HG03025 (cell line): ENCODE measurements at regions not wholly inside any gene's neighbourhood (a gene's known extent, or its start where the extent isn't known, plus 50 kb on each side); places are given as distances from the start of the nearest gene placed in this dataset.

Source experiments
- ATAC-seq: cut with Tn5 transposase; IDR thresholded peaks from one replicate; pipeline ENCODE4 v1.9.1; 2021; ENCODE audit warnings: mild to moderate bottlenecking, moderate library complexity; ENCODE audit not compliant: unreplicated experiment, low FRiP score

DNA sequence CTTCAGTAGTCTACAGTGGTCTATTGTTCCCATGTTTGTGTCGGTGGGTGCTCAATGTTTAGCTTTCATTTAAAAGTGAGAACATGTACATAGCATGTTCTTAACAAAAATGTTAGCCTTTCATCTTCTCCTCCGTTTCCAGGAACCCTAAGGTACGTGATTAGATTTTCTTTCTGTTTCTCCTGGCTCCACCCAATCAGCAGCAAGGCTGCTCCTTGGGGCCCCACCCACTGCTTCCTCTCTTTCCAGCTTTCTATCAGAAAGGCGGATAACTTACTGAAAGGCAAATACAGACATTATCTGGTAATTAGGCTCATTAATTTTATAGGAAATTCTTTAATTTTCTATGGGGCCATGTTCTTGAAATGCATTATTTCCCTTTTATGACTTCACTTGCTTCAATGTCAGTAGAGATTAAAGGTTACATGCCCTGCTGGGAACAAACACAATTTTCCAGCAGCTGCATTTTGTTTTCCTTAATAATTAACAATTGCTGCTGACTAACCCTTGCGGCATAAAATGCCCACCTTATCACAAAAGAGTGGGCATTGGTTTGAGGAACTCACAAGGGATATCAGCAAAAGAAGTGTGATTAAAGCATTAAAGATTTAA is 324.9 kb upstream of the SNX7 start:
- no peak for ATAC-seq

- ATAC-seq = no peak
Measured at GRCh38 chr1:98333936-98334335, 327.6 kb upstream of the SNX7 start.

- no peak for ATAC-seq
Measured at GRCh38 chr1:98333406-98333805, 328.1 kb upstream of the SNX7 start.

- ATAC-seq = no peak
Measured at GRCh38 chr1:98331718-98332311, 329.7 kb upstream of the SNX7 start.

GRCh38 chr1:98331243-98331642 is 330.3 kb upstream of the SNX7 start:
- ATAC-seq = no peak

DNA sequence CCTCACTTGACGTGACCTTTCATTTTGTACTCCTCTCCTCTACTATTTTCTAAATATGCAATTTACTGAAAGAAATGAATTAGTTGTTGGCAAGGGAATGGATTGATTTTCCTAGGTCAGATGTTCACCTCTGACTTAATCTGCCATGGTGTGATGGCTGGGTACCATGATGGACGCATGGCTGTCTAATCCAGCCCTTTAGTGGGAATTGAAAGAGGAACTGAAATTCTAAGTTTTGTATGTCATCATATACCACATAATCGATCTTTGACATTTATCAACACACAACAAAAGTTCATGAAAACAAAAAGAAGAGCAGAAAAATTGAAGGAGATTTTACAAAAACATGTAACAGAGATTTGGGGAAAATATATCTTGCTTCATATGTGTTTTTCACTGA is 331.3 kb upstream of the SNX7 start:
- no peak for ATAC-seq

- no peak for ATAC-seq
Measured at GRCh38 chr1:98328855-98329254, 332.7 kb upstream of the SNX7 start.

- ATAC-seq = no peak
Measured at GRCh38 chr1:98327220-98327861, 334.2 kb upstream of the SNX7 start.

- no peak for ATAC-seq
Measured at GRCh38 chr1:98325646-98326440, 335.7 kb upstream of the SNX7 start.

GRCh38 chr1:98323906-98324358 is 337.6 kb upstream of the SNX7 start:
- no peak for ATAC-seq

- ATAC-seq = no peak
Measured at GRCh38 chr1:98323388-98323787, 338.1 kb upstream of the SNX7 start.

GRCh38 chr1:98322966-98323365 is 338.6 kb upstream of the SNX7 start:
- no peak for ATAC-seq

GRCh38 chr1:98322086-98322485 is 339.4 kb upstream of the SNX7 start:
- ATAC-seq = no peak

- no peak for ATAC-seq
Measured at GRCh38 chr1:98321191-98321590, 340.3 kb upstream of the SNX7 start.

DNA sequence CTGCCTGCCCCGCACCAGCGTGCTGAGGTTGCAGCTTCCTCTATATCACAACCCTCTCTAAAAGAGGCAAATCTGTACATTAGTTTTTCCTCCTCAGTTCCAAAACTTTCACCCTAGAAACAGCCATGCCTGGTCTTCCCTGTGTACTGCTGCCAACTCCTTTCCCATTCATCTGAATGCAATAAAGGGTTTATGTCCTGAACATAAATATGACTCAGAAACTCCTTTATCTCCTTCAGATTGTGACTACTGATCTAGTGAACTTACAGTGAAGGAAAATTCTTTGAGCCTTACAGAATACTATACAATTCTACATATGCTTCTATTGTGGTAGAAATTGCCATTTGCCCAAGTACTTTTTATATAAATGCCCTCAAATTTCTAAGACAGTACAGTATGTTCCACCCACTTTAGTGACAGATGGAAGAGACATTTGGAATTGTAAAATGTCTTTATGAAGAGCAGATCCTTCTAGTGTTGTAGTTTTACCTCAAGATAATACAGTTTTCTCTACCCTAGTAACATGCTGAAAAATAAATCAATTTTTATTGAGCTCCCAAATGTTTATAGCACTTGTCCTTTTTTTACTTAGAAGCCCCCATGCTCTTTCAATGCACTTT is 345.1 kb upstream of the SNX7 start:
- ATAC-seq = no peak

DNA sequence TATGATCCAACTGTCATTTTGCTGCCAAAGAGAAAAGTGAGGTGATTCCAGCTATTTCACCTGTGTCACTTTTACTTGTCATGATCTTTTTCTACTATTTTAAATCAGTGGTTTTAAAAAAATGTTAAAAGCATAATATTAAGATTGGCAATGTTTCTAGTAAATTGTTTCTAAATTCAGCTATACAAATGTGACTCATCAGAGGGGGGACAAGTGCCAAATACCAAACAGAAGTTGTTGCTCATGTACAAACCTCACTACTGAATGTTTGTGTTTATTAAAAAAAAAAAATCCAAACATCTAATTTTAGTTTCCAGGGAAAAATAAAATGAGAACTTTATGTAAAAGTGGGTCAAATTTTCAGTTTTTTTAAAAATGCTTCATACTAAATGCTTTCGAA is 346.2 kb upstream of the SNX7 start:
- ATAC-seq = no peak

DNA sequence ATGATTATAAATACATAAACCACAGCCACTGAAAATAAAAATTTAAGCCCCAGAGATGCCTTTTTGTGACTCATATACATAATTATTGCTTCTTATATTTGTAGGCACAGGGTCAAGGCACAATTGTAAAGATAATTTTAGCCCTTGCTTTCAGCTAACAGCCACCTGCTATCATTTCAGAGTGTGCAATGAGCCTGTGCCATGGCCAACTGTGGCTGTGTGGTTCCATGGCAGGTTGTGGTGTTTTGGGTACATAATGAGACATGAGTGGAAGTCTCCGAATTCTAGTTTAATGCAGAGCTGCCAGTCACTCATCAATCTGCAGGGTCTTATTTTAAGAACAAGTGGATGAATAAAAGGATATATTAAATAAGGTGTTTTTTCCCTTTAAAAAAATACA is 346.9 kb upstream of the SNX7 start:
- no peak for ATAC-seq

GRCh38 chr1:98306517-98307089 is 354.9 kb upstream of the SNX7 start:
- no peak for ATAC-seq

- ATAC-seq = no peak
Measured at GRCh38 chr1:98305362-98305761, 356.2 kb upstream of the SNX7 start.

DNA sequence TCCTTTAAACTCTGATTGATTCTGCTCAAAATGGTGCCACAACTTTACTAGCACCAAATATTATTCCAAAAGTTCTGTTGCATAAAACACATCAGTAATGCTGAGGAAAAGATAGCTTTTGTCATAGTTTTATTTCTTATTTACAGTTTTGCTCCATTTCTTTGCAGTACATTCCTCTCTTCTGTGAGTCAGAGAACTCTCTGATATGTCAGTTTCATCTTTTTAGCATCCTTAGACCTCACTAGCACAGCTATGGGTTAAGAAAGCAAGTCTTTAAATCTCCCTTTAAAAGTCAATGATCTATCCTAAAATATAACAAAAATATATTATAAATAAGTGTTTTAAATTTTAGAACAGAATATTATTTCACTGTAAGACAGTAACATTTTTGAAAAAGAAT is 356.6 kb upstream of the SNX7 start:
- no peak for ATAC-seq

DNA sequence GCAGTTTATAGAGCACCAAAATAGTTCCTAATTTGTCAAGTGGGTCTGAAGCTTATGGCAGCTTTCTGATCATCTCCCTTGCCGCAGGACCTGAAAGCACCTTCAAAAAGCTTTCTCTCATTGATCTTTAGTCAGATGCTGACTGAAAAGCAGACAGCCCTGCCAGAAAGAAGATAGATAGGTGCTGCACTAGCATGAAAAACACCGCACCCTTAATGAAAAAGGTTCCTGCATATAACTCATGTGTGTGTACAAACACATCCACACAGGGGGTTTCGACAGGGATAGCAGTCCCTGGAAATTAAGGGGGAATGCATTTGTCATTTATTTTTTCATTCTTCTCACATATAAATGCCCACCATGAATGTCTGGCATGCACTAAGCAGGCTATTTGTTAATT is 361.7 kb upstream of the SNX7 start:
- no peak for ATAC-seq
